CD4-positive, alpha-beta T cell treated with Interleukin-15 for 4 hours (primary cell): ENCODE measurements at regions not wholly inside any gene's neighbourhood (a gene's known extent, or its start where the extent isn't known, plus 50 kb on each side); places are given as distances from the start of the nearest gene placed in this dataset.

Experiments
- DNase-seq: peaks from one replicate; pipeline ENCODE4 v3.0.0-alpha.2; 2020; ENCODE audit warnings: low spot score

DNA sequence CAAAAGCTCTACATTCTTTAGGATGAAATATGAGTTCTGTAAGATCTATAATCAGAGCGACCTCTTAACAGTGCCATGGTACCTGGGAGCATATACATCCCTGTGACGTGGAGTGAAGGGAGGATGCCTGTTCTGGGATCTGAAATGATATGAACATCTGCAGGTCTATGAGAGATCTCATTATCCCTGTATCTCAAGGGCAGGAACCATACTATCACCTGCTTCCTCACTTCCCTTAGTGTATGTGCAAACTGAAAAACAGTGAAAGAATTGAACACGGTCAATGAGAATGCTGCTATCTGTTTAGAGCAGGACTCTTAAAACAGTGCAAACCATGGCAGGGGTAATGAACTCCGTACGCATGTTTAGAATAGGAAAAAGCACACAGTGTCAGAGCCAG, 364.0 kb downstream of the LPIN1 start:
- no peak for DNase-seq

DNA sequence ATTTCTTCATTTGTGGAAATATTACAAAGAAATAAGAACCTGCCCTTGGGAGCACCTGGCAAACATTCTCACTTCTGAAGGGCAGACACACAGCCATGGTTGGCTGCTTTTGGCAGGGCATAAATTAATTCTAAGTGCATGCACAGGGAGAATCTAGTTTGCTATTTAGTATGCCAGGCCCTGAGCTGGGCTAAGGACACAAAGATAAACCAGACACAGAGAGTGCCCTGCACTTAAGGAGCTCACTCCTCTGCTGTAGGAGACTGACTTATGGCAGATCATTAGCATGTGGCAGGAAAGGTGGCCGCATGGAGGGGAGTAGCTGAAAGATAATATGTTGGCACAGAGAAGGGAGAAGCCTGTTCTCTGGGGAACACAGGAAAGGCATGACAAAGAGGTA, 367.0 kb downstream of the LPIN1 start:
- DNase-seq: no peak

DNA sequence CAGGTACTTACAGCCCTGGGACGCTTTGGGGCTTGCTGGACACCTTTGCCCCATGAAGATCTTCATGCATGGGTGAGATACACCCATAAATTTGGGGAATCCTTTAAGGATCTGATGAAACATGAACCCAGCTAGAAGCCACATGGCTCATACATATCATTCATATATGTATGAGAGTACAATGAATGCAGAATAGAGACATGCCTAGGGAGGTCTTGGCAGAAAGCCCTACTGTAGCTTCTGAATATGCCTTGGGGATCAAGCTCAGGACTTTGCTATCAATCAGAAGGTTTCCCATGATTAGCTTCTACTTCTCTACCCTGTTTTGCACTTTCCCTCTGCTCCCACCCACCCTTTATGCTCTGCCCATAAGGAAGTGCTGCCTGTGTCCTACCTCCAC, 368.4 kb downstream of the LPIN1 start:
- no peak for DNase-seq

DNA sequence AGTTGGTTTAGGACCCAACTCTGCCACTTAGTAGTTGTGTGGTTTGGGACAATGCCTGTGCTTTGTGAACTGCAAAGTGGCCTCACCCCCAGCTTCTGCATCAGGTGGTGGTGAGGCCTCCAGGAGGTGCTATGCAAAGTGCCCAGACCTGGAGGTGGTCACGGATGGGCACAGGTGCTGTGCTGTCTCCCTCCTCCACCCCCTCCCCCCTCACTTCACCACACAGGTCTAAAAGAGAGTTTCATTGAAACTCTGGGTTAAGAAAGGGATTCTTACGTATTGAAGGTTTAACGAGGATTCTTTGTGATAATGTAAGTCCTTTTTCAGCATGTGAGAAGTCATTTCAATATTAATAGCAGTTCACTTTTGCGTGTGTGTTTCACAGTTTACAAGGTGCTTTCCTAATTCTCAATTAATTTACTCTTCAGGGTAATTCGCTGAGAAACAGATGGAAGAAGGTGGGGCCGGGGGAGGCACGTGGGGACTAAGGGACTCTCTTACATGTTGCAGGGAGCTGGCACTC, 369.9 kb downstream of the LPIN1 start:
- no peak for DNase-seq

DNA sequence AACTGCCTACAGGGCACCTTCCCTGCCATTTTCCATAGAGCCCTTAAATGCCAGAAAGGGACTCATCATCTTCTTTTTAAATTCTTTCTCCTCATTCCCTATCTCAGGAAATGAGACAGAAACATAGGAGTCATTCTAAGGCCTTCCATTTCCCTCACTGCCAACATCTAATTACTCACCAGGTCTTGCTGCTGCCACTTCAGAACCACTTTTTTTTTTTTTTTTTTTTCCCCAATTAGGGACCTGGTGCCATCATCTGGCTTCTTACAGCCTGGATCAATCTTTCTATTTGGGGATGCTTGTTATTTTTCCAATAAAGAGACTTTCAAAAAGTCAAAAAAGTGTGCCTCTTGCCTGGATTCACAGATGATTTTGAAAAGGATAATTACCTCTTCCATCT, 373.4 kb downstream of the LPIN1 start:
- no peak for DNase-seq

DNA sequence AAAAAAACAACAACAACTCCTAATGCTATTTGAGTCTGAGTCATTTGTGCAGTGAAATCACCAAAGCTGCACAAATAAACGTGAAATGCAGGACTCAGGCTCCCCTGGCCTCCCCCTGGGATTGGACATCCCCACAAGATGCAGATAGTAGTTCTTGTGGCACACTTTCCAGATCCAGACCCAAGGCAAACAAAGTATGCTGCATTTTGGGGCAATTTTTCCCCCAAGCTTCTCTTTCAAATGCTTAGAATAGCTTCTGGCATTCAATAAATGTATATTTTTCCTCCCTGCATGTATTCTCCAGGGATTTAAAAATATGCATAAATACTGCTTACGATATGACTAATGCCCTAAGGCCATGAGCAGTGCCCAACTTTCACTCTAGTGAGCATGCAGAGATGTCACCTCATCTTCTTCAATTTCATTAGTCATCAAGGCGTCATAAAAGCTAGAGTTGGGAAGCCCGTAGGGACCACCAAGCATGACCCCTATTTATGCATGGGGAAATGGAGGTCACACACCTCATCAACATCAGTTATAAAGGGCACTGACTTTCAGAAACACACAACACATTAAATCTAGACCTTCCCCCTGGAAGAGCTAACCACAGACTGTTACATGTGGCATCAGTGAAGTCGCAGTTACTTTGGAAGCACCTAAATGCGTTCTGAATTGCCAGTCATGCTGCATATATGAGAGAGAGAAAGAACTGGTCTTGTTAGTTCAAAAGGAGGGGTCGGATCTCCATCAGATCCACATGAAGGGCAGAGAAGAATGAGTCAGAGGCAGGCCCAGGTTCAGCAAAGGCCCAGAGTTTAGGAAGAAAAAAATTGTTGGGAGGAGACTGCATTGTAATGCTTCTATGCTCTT, 374.1 kb downstream of the LPIN1 start:
- no peak for DNase-seq

GRCh38 chr2:12124790-12125189, 378.4 kb downstream of the LPIN1 start:
- DNase-seq: no peak

DNA sequence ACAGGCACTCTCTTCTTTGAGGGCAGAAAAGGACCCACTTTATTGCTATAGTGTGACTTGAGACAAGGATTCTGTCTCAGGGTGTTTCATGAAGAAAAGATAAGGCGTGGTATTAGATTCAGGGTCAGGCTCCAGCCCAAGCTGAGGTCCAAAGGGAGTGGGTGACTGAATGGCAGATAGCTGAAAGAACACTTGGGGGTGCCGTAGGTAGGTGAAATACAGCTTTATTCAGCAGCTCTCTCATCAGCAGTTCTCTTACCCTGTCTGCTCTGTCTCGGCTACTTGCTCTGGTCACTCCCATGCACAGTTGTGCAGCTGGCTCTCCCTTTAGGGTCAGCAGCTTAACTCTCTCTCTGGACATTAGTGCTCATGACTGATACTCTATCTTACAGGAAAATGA, 379.9 kb downstream of the LPIN1 start:
- no peak for DNase-seq

- peak; percentile 17 for DNase-seq
Observed at GRCh38 chr2:12127638-12128037, 381.2 kb downstream of the LPIN1 start.

GRCh38 chr2:12131975-12132374, 385.5 kb downstream of the LPIN1 start:
- DNase-seq: no peak

DNA sequence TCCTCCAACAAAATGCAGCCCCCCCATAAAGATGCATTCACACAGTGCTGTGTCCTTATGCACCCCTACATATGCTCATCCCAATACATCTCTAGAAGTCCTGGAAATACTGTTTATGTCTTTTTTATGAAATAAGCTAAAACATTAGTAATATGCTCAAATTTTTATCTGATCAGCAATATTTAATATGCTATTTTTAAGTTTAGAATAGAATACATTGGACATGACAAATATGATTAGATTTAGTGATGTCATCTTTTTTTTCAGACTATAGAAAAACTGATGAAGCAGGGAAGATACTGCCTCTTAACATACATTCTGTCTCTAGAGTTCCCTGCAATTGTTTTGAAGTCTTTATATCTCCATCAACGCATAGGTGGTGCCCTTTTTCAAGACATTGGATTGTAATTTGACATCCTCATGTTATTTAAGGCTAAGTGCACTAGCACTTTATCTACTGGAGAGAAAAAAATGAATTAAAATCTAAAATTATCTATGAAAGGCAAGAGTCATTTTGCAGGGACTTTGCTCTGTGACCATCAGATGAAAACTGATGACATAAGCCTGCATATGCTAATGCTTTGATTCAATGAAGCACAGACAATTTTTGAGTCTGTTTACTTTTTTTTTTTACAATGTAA, 395.3 kb downstream of the LPIN1 start:
- no peak for DNase-seq

- DNase-seq: no peak
Observed at GRCh38 chr2:12151716-12152115, 405.3 kb downstream of the LPIN1 start.

DNA sequence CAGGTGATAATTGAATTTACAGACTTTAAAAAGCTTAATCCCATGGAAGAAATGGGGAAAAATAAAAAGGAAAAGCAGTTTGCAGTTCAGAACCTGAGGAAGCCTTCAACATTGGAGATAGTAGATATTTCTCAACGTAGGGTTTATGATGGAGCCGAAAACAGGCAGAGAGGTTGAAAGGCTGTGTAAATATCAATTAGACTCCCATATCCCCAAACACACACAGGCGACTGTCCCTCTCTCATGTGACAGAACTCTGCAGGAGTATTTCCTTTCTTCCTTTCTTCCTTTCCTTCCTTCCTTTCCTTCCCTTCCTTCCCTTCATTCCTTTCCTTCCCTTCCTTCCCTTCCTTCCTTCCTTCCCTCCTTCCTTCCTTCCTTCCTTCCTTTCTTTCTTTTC, 406.5 kb downstream of the LPIN1 start:
- no peak for DNase-seq

DNA sequence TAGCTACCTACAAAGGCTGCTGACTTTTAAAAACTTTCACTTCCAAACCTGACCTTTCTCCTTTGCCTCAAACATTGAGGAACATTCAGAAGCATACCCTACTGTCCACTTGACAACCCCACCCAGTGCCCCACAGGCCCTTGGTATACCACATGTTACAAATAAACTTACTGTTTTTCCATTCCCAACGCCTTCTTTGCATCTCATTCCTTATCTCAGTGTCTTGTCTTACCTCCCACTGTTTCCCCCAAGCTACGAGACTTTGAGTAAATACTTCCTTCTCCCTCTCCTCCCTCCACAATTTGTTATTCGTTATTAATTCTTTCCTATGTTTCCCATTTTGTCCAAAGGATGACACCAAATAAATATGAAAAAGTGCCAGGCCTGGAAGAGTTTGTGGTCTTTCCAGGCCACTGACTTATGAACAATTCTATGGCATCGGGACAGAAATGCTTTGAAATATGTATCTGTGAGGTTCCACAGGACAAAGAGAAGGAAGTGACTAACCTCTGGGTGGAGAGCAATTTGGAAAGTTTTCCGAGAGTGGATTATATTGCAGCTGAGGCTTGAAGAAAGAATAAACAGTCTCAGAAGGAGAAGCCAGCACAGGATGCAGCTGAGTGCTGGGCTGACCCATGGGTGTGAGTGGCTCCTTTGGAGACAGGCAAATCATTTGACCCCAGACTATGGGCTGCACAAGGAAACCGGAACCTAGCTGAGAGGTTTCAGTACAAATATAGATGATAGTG, 409.0 kb downstream of the LPIN1 start:
- no peak for DNase-seq

DNA sequence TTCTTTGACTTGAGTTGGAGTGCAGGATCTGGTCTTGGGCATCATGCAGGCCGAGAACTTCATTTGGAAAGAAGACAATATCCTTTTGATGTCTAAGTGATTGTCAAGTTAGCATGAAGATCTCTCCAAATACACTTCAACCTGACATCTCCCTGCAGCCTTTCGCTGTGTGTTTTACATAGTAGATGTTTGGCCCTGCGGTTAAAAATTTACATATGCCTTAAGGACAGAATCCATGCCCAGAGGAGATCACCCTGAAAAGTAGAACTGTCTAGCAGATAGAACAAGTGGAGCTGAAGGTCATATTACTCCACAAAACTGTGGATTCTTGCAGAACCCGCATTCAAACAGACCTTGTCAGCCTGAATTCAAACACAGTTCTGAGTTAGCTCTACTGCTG, 409.9 kb downstream of the LPIN1 start:
- no peak for DNase-seq

GRCh38 chr2:12161085-12161484, 414.7 kb downstream of the LPIN1 start:
- DNase-seq: no peak

DNA sequence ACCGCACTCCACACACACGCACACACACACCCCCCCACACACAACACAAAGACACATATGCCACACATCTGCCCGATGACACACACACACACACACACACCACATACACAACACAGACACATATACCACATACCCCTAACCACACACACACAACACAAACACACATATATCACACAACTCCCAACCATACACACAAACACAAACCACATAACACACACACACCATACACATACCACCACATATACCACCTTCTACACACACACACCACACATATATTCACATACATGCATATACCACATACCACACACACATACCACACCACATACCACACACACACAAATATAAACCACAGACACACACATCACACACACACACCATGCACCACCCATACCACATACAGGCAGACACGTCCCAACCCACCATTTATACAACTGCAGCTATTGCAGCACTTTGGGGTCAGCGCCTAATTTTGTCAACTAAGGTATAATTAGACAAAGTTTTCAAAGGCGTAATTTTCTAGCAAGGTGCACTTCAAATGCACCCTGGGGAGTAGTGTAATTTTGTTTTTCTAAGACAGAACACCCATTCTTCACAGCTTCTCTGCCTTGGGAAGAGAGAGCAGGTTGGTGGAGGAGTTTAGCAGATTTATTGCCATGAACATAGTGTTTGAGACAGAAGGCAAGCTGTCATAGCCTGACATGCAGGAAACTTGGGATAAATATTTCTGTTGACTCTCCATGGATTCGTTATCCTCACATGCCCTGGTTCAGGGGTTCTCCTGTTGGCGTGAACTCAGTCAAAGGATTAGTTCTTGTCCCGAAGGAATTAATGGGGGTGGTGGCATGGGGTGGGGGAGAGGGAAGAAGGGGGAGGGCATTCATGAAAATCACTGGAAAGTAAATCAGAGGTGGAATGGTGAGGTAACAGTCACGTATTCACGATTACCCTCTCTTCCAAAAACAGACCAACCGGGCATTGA, 416.1 kb downstream of the LPIN1 start:
- no peak for DNase-seq

GRCh38 chr2:12163866-12164265, 417.4 kb downstream of the LPIN1 start:
- no peak for DNase-seq

- DNase-seq: no peak
Observed at GRCh38 chr2:12164689-12165088, 418.3 kb downstream of the LPIN1 start.

DNA sequence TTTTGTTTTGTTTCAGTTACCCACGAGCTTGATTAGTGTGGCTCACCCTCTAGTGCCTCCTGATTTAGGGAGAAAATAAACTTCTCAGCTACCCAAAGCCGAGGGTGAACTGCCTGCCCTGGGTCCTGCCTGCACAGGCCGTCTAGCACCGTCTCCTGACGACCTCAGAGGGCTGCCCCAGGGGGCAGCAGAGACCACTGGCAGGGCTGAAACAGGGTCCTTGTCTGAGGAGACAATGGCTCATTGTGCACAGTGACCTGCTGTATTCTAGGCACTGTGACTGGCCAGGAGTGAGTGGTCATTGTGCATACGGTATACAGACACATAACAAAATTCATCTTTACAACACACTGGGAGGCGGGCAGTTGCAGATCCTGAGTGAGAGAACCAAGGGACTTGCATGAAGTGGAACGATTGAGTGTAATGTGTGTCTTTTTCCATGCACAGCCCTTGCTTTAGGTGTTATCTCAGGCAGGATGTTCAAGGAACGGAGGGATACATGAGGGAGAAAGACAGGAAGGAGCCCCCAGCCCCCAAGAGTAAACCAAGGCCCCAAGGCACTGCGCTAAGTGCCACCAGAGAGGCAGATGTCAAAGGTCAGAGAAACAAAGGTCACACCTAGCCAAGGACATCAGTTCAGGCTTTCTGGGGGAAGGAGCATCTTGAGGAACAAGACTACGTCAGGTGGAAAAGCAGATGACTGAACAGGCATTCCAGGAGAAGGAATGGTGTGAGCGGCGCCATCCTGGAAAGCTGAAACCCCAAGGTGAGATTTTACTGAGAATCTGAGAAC, 421.3 kb downstream of the LPIN1 start:
- no peak for DNase-seq

DNA sequence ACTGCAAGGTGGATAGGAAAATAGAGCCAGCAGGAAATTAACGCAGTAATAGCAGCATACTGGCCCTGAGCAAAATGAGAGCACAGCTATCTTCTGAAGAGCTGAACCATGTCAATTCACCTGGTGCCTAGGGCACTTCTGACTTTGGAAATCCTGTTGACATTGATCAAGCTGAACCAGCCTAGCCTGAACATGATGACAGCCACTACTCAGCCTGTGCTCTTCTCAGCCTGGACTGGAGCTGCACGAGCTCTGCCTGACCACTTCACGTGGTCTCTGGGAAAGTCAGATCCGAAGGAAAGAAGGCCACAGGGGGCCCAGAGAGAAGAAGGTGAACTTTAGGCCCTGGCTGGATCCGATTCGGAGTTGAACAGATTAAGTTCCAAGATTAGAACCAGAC, 421.9 kb downstream of the LPIN1 start:
- no peak for DNase-seq
